ENCODE measurements at regions not wholly inside any gene's neighbourhood (a gene's known extent, or its start where the extent isn't known, plus 50 kb on each side); places are given as distances from the start of the nearest gene placed in this dataset.
A peak's percentile ranks its signal among the peaks of the same experiment; 100 is the strongest.
"Not testable (repeated sequence)": the region's sequence is repeated elsewhere in the genome, so short reads cannot be mapped to it uniquely, and the experiment has no call there.

- DNase-seq: no peak
Measured at GRCh38 chr9:85322592-85322991, 419.2 kb downstream of the AGTPBP1 start.

- no peak for DNase-seq
Measured at GRCh38 chr9:85321561-85321960, 420.2 kb downstream of the AGTPBP1 start.

- DNase-seq: no peak
Measured at GRCh38 chr9:85319936-85320656, 421.7 kb downstream of the AGTPBP1 start.

DNA sequence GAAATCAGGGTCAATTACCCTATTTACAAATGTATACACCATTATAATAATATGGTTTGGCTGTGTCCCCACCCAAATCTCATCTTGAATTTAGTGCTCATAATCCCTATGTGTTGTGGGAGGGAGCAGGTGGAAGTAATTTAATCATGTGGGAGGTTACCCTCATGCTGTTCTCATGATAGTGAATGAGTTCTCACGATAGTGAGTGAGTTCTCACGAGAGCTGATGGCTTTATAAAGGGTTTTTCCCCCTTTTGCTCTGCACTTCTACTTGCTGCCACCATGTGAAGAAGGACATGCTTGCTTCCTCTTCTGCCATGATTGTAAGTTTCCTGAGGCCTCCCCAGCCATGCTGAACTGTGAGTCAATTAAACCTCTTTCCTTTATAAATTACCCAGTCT is 426.2 kb downstream of the AGTPBP1 start:
- not testable (repeated sequence) for DNase-seq

DNA sequence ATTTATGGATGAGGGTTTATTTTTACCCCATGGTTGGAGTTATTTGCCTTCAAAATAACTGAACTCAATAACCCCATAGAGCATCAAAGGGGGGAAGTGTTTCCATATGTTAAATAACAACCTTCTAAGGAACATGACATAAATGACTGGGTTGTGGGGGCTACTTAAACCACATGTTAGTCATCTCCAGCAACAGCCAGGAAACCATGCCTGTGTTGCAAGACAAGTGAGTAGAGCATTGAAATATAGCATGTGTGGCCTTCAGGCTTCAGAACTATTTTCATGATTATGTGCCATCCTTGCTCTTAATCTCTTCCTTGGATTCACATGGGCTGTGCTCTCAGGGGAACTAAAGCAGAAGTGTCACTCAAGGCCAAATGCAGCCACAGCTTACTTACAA is 431.2 kb downstream of the AGTPBP1 start:
- no peak for DNase-seq

GRCh38 chr9:85303757-85304134 is 438.0 kb downstream of the AGTPBP1 start:
- no peak for DNase-seq

DNA sequence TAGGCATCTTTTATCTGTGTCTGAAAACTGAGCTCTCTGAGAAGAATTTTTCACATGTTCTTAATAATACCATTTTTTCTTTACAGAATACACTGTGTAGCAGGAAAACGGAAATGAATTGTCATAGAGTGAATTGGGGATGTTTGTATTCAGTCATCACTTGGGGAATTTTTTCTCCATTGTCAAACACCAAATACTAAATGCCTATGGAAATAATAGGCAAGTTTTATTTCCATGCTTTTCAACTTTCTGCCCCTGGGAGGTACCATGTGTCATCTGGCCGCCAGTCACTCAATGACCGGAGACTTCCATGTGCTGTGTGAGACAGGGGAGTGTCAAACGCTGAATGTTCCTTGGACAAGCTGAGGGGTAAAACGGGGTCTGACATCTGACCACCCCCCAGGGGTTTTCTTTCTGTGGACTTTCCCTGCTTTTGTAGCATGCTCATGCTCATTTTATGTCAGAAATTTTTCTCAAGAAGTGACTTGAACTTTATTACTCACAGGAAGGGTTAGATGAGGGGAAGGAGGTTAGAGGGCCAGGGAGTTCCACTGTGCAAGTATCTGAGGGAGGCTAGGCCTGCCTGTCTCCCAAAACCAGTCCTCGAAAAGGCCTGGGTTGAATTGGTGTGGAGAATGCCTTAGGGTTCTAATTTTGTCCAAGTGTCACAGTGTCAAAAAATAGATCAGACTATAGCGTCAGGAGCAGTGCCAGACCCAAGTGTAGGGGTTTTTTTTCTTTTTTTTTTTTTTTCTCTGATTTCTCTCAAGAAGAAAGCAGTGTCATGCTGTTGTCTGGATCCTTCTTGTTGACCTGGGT is 438.6 kb downstream of the AGTPBP1 start:
- DNase-seq: no peak

DNA sequence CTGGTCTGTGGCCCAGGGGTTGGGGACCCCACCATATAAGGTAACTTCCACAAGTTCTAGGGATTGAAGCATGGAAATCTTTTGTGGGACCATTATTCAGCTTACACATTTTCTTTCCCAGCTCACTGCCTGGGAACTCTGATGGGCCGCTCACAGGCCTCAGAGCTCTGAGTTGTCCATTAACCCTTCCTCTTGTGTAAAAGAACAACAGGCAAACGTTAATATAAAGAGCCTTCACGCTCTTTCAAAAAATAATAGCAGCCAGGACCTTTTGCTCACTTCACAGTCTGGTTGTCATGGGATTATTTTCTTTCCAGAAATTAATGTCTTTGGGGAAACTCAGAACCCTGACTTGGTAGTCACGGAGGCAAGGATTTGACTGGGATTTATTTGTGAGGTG is 443.3 kb downstream of the AGTPBP1 start:
- no peak for DNase-seq

- DNase-seq: not testable (repeated sequence)
Measured at GRCh38 chr9:85295244-85295643, 446.5 kb downstream of the AGTPBP1 start.

DNA sequence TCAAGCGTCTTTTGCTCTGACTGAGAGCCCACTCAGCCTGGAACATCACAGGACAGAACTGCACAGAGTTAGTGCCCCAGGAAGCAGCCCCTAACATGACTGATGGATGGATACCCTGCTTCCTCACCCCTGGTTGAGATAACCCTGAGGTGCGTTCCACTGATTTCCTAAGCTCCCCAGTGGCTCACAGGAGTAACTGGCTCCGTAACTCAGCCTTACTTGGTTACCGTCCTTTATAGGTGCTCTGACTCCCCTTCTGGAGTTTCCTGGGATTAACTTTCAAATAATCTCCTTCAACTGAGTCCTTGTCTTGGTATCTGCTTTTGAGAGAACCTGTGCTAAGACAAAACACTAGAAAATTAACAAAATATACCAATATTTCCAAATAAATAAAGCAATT is 449.5 kb downstream of the AGTPBP1 start:
- DNase-seq: no peak

- no peak for DNase-seq
Measured at GRCh38 chr9:85291266-85291665, 450.5 kb downstream of the AGTPBP1 start.

- no peak for DNase-seq
Measured at GRCh38 chr9:85290019-85290418, 451.7 kb downstream of the AGTPBP1 start.

DNA sequence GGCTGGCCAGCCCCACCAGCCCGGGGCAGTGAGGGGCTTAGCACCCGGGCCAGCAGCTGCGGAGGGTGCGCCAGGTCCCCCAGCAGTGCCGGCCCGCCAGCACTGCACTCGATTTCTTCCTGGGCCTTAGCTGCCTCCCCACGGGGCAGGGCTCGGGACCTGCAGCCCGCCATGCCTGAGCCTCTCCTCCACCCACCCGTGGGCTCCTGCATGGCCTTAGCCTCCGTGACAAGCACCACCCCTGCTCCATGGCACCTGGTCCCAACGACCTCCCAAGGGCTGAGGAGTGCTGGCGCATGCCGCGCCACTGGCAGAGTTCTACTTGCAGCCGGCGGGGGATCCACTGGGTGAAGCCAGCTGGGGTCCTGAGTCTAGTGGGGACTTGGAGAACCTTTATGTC is 452.6 kb downstream of the AGTPBP1 start:
- DNase-seq: no peak

DNA sequence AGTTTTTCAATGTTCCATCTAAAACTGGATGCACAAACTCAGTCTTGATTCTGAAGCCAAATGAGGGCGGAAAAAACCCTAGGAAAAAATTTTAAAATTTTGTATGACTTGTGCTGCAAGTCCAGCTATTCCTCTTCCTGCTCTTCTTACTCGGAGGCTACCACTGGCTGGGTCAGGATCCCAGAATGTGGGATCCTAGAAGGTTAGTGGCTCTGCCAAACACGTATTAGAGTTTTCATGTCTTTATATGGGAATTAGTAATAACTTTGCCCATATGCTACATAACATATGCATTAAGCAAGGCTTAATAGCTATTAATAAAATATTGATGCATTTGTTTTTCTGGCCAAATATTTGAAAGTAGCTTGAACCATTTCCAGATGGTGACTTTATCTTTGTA is 458.3 kb downstream of the AGTPBP1 start:
- DNase-seq: no peak

GRCh38 chr9:85278769-85279168 is 463.0 kb downstream of the AGTPBP1 start:
- DNase-seq: no peak

GRCh38 chr9:85276741-85277140 is 465.0 kb downstream of the AGTPBP1 start:
- DNase-seq: no peak

- DNase-seq: no peak
Measured at GRCh38 chr9:85269811-85270210, 471.9 kb downstream of the AGTPBP1 start.

DNA sequence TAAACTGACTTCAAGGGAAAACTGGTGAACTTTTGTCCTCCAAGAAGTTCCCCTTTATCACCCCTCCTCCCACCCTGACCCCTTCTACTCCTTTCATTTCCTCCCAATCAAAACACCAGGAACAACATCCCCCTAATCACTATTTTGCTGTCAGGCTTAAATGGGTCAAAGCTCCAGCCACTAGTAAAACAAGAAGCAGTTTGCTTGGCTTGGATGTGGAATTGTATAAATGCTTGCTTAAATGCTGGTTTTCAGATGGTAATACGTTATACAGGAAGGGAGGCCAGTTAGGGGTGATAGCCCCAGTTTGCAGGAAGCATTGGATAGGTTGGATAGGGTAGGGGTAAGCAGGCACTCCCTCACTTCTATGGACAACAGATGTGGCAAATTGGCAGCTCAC is 473.6 kb downstream of the AGTPBP1 start:
- no peak for DNase-seq

GRCh38 chr9:85264695-85265094 is 477.1 kb downstream of the AGTPBP1 start:
- DNase-seq: no peak

- no peak for DNase-seq
Measured at GRCh38 chr9:85263288-85263687, 478.5 kb downstream of the AGTPBP1 start.

- no peak for DNase-seq
Measured at GRCh38 chr9:85262333-85262732, 479.4 kb downstream of the AGTPBP1 start.

GRCh38 chr9:85260275-85260845 is 481.4 kb downstream of the AGTPBP1 start:
- no peak for DNase-seq

GRCh38 chr9:85258823-85259370 is 482.9 kb downstream of the AGTPBP1 start:
- DNase-seq: peak in 13 of 14 donors; percentile 3 to 65 (median 51)
